ENCODE measurements at regions not wholly inside any gene's neighbourhood (a gene's known extent, or its start where the extent isn't known, plus 50 kb on each side); places are given as distances from the start of the nearest gene placed in this dataset.

DNA sequence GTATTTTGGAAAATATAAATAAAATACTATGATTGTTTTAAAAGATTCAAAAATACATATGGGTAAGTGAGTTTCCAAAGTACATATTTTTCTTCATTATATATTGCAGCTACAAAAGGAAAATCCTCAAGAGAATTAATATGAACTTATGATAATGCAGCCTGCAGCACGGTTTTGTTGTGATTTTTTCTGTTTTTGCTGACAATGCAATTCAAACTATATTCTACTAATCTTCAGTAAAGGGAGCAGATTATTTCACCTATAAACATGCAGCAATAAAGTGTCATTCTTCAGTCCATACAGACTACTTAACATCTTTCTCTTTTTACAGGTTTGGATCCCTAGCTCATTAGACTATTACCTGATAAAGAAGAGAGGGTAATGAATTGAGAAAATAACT is 582.1 kb upstream of the MGAT4C start:
- no peaks in the 10 kb centered on the region for H3K27me3 Mint-ChIP-seq (ENCODE audit: low read depth)
- ATAC-seq (no peak), DNase-seq (no peak)
- H3K36me3 Mint-ChIP-seq (ENCODE audit: insufficient read depth): no peaks in the 10 kb centered on the region
- H3K4me1 Mint-ChIP-seq (ENCODE audit: low read depth): no peaks in the 10 kb centered on the region
- H3K9me3 Mint-ChIP-seq: peaks cover 8% of the 10 kb centered on the region
- H3K4me3 Mint-ChIP-seq: no peak overlapping the region

DNA sequence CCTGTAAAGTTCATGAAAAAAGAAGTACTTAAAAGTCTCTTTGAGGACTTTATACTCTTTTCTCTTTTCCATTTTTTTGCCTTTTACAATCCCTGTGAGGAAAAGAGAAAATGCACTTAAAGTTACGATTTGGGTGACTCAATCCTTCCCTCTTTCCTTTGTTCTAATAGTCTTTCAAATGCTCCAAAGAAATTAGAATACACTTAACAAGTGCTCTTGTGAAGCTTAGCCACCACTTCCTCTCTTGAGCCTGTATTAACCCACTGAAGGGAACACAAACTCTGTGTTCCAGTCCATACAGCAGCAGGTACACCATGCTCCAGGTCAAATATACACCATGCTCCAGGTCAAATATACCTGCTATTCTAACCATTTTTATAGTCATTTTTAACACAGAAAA is 581.1 kb upstream of the MGAT4C start:
- H3K4me1 Mint-ChIP-seq (ENCODE audit: low read depth): no peaks in the 10 kb centered on the region
- H3K27me3 Mint-ChIP-seq (ENCODE audit: low read depth): no peaks in the 10 kb centered on the region
- ATAC-seq (no peak), DNase-seq (no peak)
- no peaks in the 10 kb centered on the region for H3K36me3 Mint-ChIP-seq (ENCODE audit: insufficient read depth)
- H3K9me3 Mint-ChIP-seq: peaks cover 5% of the 10 kb centered on the region
- H3K4me3 Mint-ChIP-seq: no peak overlapping the region

DNA sequence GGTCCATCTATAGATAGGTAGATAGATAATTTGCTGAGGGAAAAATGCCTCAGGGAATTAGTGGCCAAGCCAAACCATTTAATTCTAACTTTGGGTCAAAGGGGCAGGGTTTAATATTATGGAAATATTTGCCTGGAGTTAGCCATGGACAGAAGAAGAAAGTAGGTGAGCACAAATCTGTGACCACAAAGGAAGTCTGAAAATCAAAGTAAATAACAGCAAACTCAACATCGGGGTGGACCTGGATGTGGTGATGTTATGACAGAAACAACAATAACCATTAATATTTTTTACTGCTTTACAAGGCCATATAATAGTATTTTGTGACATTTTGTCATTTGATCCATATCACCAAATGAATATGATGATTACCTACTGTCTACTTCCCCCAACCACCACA is 578.0 kb upstream of the MGAT4C start:
- Mint-ChIP-seq H3K4me3 (no peak overlapping the region), H3K4me1 (ENCODE audit: low read depth) (no peaks in the 10 kb centered on the region), H3K36me3 (ENCODE audit: insufficient read depth) (no peaks in the 10 kb centered on the region), H3K9me3 (peaks cover 9% of the 10 kb centered on the region), H3K27me3 (ENCODE audit: low read depth) (no peaks in the 10 kb centered on the region)
- DNase-seq (no peak), ATAC-seq (no peak)

DNA sequence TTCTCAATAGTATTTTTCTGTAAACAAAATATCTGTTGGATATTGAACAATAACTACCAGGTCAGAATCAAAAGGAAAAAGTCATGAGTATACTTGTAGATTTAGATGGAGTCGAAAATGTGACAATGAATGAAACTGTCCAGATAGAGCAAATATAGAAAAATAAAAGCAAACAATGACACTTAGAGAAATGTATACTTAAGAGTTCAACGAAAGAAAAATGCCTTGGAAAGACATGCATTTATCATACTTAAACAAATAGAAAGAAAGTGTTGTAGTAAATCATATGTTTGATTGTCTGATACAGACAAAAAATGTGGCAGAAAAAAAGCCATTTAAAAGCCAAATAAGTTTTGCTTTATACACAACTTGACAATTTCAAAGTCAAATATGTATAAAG is 571.2 kb upstream of the MGAT4C start:
- H3K36me3 Mint-ChIP-seq (ENCODE audit: insufficient read depth): no peaks in the 10 kb centered on the region
- H3K4me3 Mint-ChIP-seq: no peak overlapping the region
- DNase-seq: no peak
- peaks cover 23% of the 10 kb centered on the region for H3K9me3 Mint-ChIP-seq
- H3K27me3 Mint-ChIP-seq (ENCODE audit: low read depth): no peaks in the 10 kb centered on the region
- H3K4me1 Mint-ChIP-seq (ENCODE audit: low read depth): no peaks in the 10 kb centered on the region
- no peak for ATAC-seq

DNA sequence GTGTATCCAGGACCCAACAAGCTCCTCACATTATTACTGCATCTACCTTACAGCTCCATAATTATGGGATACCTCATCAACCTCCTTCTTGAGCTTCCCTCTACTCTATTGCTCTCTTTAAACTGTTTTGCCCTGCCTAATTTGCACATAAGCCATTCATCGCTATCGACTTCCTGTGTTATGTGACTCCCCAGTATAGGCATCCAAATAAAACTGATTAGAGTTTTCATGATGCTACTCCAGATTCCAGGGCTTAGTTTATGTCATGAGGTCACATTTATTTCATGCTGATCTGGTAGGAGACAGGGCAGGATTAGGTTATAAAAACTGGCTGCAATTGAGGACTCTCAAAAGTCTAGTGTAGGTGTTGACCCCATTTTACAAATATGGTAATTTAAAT is 569.9 kb upstream of the MGAT4C start:
- ATAC-seq (no peak), DNase-seq (no peak)
- Mint-ChIP-seq H3K36me3 (ENCODE audit: insufficient read depth) (no peaks in the 10 kb centered on the region), H3K9me3 (peaks cover 26% of the 10 kb centered on the region), H3K4me3 (no peak overlapping the region), H3K27me3 (ENCODE audit: low read depth) (no peaks in the 10 kb centered on the region), H3K4me1 (ENCODE audit: low read depth) (no peaks in the 10 kb centered on the region)

DNA sequence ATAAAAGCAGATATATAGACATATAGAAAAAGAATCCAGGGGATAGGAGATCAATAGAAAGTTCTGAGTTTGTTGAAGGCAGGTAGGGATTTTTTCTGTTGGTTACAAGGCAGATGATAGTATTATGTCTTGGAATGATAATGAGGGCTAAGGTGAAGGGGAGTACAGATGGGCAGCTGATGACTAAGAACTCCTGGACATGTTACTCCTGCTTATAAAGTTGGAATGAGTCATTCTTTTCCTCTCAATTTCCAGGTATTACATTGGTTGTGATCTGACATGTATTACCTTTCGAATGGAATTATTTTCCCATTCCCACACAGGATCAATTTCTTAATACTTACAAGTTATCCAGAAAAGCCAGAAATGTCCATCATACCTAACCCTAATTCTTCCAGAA is 545.2 kb upstream of the MGAT4C start:
- no peaks in the 10 kb centered on the region for H3K4me1 Mint-ChIP-seq (ENCODE audit: low read depth)
- H3K4me3 Mint-ChIP-seq: no peak overlapping the region
- no peak for DNase-seq
- H3K36me3 Mint-ChIP-seq (ENCODE audit: insufficient read depth): no peaks in the 10 kb centered on the region
- ATAC-seq: no peak
- peaks cover 7% of the 10 kb centered on the region for H3K9me3 Mint-ChIP-seq
- no peaks in the 10 kb centered on the region for H3K27me3 Mint-ChIP-seq (ENCODE audit: low read depth)

DNA sequence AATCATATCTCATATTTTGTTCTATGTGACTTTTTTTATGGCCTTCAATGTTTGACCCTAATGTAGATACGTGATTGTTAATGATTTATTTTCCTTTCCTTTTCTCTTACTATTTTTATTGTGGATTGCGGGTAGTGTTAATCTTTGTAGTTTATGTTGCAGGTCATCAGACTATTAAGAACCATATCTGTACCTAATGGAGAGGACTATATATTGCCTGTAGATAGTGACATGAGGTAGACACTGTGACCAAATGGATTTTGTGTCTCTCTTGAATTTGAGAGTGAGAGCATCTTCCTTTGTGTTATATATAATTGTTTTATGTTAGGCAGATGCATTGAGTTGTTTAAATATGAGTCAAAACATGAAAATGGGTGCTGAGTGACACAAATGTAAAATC is 543.4 kb upstream of the MGAT4C start:
- H3K36me3 Mint-ChIP-seq (ENCODE audit: insufficient read depth): no peaks in the 10 kb centered on the region
- H3K27me3 Mint-ChIP-seq (ENCODE audit: low read depth): no peaks in the 10 kb centered on the region
- H3K4me1 Mint-ChIP-seq (ENCODE audit: low read depth): no peaks in the 10 kb centered on the region
- peaks cover 4% of the 10 kb centered on the region for H3K9me3 Mint-ChIP-seq
- DNase-seq: no peak
- H3K4me3 Mint-ChIP-seq: no peak overlapping the region
- ATAC-seq: no peak

DNA sequence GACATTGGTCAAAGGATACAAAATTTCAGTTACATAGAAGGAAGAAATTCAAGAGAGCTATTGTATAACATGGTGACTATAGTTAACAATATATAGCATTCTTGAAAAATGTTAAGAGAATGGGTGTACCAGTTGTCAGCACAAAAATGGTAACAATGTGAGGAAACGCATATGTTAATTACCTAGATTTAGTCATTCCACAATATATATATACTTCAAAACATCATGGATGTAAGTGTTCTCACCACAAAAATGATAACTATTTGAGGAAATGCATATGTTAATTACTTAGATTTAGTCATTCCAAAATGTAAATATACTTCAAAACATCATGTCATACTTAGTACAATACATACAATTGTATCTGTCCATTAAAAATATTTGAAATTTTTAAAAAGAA is 540.4 kb upstream of the MGAT4C start:
- ATAC-seq (no peak), DNase-seq (no peak)
- H3K4me3 Mint-ChIP-seq: no peak overlapping the region
- peaks cover 4% of the 10 kb centered on the region for H3K9me3 Mint-ChIP-seq
- H3K36me3 Mint-ChIP-seq (ENCODE audit: insufficient read depth): no peaks in the 10 kb centered on the region
- H3K27me3 Mint-ChIP-seq (ENCODE audit: low read depth): no peaks in the 10 kb centered on the region
- no peaks in the 10 kb centered on the region for H3K4me1 Mint-ChIP-seq (ENCODE audit: low read depth)

DNA sequence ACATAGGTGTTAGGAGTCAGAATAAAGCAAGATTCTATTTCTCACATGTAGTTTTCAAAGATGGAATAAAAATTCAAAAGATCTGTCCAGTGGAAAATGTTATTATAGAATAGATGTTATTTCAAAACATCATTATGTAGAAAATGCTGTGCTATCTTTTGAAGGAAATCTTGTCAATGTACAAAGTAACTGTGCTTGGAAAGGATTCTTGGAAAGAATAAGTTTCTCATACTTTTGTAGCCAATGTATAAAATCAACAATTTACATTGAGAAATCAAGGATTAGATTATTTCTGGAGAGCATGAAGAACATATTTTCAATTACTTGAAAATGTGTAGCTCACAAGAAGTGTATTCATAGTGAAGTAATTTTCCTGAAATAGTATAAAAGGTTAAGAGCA is 532.5 kb upstream of the MGAT4C start:
- H3K4me1 Mint-ChIP-seq (ENCODE audit: low read depth): no peaks in the 10 kb centered on the region
- no peaks in the 10 kb centered on the region for H3K27me3 Mint-ChIP-seq (ENCODE audit: low read depth)
- no peaks in the 10 kb centered on the region for H3K36me3 Mint-ChIP-seq (ENCODE audit: insufficient read depth)
- peaks cover 3% of the 10 kb centered on the region for H3K9me3 Mint-ChIP-seq
- H3K4me3 Mint-ChIP-seq: no peak overlapping the region
- ATAC-seq: no peak
- no peak for DNase-seq

DNA sequence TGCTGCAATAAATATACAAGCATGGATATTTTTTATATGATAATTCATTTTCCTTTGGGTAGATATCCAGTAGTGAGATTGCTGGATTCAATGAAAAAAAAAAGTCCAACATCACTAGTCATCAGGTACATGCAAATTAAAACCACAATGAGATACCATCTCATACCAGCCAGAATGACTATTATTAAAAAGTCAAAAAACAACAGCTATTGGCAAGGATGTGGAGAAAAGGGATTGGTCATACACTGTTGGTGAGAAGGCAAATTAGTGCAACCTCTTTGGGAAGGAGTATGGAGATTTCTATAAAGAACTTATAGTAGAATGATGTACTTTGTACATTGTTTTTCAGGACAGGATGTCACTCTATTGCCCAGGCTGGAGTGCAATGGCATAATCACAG is 531.2 kb upstream of the MGAT4C start:
- DNase-seq (no peak), ATAC-seq (no peak)
- Mint-ChIP-seq H3K4me3 (no peak overlapping the region), H3K27me3 (ENCODE audit: low read depth) (no peaks in the 10 kb centered on the region), H3K4me1 (ENCODE audit: low read depth) (no peaks in the 10 kb centered on the region), H3K36me3 (ENCODE audit: insufficient read depth) (no peaks in the 10 kb centered on the region), H3K9me3 (peaks cover 3% of the 10 kb centered on the region)

DNA sequence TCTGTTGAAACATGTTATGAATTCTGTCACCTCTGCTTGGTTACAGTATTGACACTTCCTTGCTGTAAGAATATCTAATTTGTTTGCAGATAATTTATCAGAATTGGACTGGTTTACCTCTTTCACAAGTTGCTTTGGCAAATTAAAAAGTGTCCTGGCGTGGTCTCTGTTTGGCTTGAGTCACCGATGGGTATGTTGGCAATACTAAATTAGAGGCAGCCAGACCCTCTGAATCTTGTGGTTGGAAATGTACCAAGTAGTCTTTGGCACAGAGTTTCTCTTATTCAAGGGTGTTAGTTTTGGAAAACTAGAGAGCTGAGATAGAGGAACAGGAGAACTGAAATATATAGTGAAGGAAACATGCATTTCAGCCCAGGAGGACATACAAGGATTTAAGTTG is 521.1 kb upstream of the MGAT4C start:
- no peaks in the 10 kb centered on the region for H3K36me3 Mint-ChIP-seq (ENCODE audit: insufficient read depth)
- ATAC-seq (no peak), DNase-seq (no peak)
- no peaks in the 10 kb centered on the region for H3K27me3 Mint-ChIP-seq (ENCODE audit: low read depth)
- no peak overlapping the region for H3K4me3 Mint-ChIP-seq
- H3K9me3 Mint-ChIP-seq: peaks cover 15% of the 10 kb centered on the region
- no peaks in the 10 kb centered on the region for H3K4me1 Mint-ChIP-seq (ENCODE audit: low read depth)

DNA sequence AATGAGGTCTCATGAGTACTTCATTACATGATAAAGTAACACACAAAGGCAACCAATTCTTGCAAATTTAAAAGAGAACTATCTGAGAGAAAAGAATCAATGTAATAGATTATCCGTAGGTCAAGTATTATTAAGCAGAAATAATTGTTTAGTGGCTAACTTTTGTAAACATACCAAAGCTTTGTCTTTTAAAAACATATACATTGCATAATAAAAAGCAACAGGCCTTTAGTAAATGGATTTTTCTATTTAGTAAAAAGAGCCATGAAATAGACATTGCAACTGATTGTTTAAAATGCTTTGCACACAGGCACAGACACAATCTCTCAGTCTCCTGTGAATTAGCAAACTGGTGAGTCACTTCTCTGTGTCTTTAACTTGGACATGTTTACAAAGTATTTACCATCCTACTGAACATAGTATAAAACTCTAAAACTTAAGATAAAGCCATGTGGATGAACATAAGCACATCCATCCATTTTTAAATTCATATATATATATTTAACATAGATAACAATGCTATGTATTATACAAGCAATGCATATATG is 518.7 kb upstream of the MGAT4C start:
- no peak for ATAC-seq
- peaks cover 7% of the 10 kb centered on the region for H3K9me3 Mint-ChIP-seq
- H3K4me3 Mint-ChIP-seq: no peak overlapping the region
- DNase-seq: no peak
- H3K4me1 Mint-ChIP-seq (ENCODE audit: low read depth): no peaks in the 10 kb centered on the region
- H3K27me3 Mint-ChIP-seq (ENCODE audit: low read depth): no peaks in the 10 kb centered on the region
- H3K36me3 Mint-ChIP-seq (ENCODE audit: insufficient read depth): no peaks in the 10 kb centered on the region

DNA sequence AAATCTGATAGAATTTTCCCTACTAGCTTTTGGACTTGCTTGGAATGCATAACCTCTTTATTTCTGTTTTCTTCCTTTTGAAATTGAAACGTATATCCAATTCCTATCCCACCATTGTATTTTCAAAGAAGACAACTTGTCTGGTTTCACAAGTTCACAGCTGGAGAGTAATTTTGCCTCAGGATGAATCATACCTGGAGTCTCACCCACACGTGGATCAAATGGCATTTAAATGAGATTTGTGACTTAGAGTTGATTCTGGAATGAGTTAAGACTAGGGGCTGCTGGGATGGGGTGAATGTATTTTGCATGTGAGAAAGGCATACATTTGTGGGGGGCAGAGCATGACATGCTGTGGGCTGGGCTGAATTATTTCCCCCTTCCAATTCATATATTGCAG is 516.5 kb upstream of the MGAT4C start:
- ATAC-seq (no peak), DNase-seq (no peak)
- H3K4me1 Mint-ChIP-seq (ENCODE audit: low read depth): no peaks in the 10 kb centered on the region
- H3K36me3 Mint-ChIP-seq (ENCODE audit: insufficient read depth): no peaks in the 10 kb centered on the region
- no peak overlapping the region for H3K4me3 Mint-ChIP-seq
- H3K9me3 Mint-ChIP-seq: peaks cover 4% of the 10 kb centered on the region
- no peaks in the 10 kb centered on the region for H3K27me3 Mint-ChIP-seq (ENCODE audit: low read depth)

DNA sequence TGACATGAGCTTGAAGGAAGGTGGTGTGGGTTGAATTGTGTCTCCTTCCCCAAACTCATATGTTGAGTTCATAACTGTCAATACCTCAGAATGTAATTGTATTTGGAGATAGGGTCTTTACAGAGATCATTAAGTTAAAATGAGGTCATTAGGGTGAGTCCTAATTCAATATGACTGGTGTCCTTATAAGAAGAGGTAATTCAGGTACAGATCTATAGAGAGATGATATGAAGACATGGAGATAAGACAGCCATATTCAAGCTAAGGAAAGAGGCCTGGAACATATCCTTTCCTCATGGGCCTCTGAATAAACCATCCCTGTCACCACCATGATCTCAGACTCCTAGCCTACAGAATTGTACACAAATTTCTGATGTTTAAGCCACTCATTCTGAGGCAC is 514.7 kb upstream of the MGAT4C start:
- DNase-seq: no peak
- no peaks in the 10 kb centered on the region for H3K36me3 Mint-ChIP-seq (ENCODE audit: insufficient read depth)
- H3K4me1 Mint-ChIP-seq (ENCODE audit: low read depth): no peaks in the 10 kb centered on the region
- H3K4me3 Mint-ChIP-seq: no peak overlapping the region
- peaks cover 4% of the 10 kb centered on the region for H3K9me3 Mint-ChIP-seq
- no peaks in the 10 kb centered on the region for H3K27me3 Mint-ChIP-seq (ENCODE audit: low read depth)
- ATAC-seq: no peak

DNA sequence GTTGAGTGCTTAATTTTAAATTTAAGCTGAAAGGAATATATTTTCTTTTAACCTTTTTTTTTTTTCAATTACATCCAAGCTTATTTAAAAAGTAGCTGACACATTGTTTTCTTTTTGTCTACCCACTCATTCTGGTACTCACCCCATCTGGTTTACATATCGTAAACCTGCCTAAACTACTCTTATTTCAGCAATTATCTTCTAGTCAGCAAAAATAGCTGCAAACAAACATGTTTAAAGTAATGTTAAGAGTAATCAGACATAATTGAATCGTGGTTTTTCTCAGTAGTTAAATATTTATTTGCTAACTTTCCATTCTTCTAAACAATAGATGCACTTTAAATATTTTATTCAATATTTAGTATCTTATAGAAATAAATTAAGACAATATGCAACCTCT is 492.7 kb upstream of the MGAT4C start:
- ATAC-seq (no peak), DNase-seq (no peak)
- Mint-ChIP-seq H3K27me3 (ENCODE audit: low read depth) (no peaks in the 10 kb centered on the region), H3K4me3 (no peak overlapping the region), H3K9me3 (peaks cover 7% of the 10 kb centered on the region), H3K36me3 (ENCODE audit: insufficient read depth) (no peaks in the 10 kb centered on the region), H3K4me1 (ENCODE audit: low read depth) (no peaks in the 10 kb centered on the region)

DNA sequence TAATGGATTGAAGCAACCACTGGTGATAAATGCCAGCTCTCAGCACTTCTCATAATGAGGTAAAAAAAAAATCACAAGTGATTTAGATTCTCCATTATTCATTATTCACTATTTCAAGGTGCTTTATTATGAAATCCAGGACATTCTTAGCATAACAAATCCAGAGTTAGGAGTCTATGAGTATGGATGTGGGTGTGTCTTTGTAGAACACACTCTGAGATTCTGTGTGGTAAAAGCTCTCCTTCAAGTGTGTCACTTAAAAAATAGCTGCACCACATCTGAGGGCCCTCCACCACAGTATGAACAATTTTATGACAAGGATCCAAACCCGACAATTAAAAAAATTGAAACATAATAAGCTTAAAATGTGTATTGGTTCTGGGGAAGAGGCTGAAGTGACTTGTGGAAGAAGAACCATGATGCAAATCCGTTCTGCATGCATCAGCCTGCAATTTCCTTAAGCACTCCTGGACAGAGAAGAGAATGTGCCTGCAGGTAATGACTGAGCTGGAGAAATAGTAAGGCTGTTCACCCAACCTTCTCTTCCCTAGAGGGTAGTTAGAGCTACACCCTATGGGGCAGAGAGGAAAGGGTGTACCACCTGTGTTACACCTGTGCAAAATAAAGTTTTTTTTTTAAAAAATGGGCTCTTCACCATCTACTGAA is 488.5 kb upstream of the MGAT4C start:
- no peaks in the 10 kb centered on the region for H3K4me1 Mint-ChIP-seq (ENCODE audit: low read depth)
- H3K27me3 Mint-ChIP-seq (ENCODE audit: low read depth): no peaks in the 10 kb centered on the region
- H3K9me3 Mint-ChIP-seq: peaks cover 4% of the 10 kb centered on the region
- ATAC-seq (no peak), DNase-seq (no peak)
- H3K36me3 Mint-ChIP-seq (ENCODE audit: insufficient read depth): no peaks in the 10 kb centered on the region
- H3K4me3 Mint-ChIP-seq: no peak overlapping the region
